ENCODE measurements at regions not wholly inside any gene's neighbourhood (a gene's known extent, or its start where the extent isn't known, plus 50 kb on each side); places are given as distances from the start of the nearest gene placed in this dataset.
A peak's percentile ranks its signal among the peaks of the same experiment; 100 is the strongest.

- Histone ChIP-seq H3K79me2 (ENCODE audit: insufficient read depth, low read length) (no peaks in the 10 kb centered on the region), H3K27ac (ENCODE audit: low read depth, low read length) (peak overlapping the region; percentile 33), H3K27me3 (ENCODE audit: insufficient read depth, low read length) (no peaks in the 10 kb centered on the region), H3K9me3 (ENCODE audit: low read depth, low read length) (no peaks in the 10 kb centered on the region), H3K4me3 (ENCODE audit: insufficient read depth, low read length) (no peak overlapping the region), H3K4me2 (ENCODE audit: insufficient read depth, low read length) (no peak overlapping the region), H3K4me1 (ENCODE audit: insufficient read depth, low read length) (no peaks in the 10 kb centered on the region), H3K36me3 (ENCODE audit: insufficient read depth, low read length) (no peaks in the 10 kb centered on the region), H4K20me1 (ENCODE audit: insufficient read depth, low read length) (no peaks in the 10 kb centered on the region), H2AFZ (ENCODE audit: low read length) (no peak overlapping the region)
- TF ChIP-seq CTCF (IDR thresholded peaks at IDR 0.05; ENCODE audit: extremely low read depth, low read depth, low read length): no peak
- DNase-seq (ENCODE audit: insufficient read length, low spot score, missing footprints): no peak
Measured at GRCh38 chr18:53747210-53747609, 477.3 kb downstream of the MBD2 start.

- no peak overlapping the region for H2AFZ ChIP-seq (ENCODE audit: low read length)
- no peaks in the 10 kb centered on the region for H3K36me3 ChIP-seq (ENCODE audit: insufficient read depth, low read length)
- no peak overlapping the region for H3K4me2 ChIP-seq (ENCODE audit: insufficient read depth, low read length)
- no peaks in the 10 kb centered on the region for H3K79me2 ChIP-seq (ENCODE audit: insufficient read depth, low read length)
- H3K27me3 ChIP-seq (ENCODE audit: insufficient read depth, low read length): no peaks in the 10 kb centered on the region
- no peaks in the 10 kb centered on the region for H4K20me1 ChIP-seq (ENCODE audit: insufficient read depth, low read length)
- no peak for DNase-seq (ENCODE audit: insufficient read length, low spot score, missing footprints)
- H3K27ac ChIP-seq (ENCODE audit: low read depth, low read length): no peak overlapping the region
- no peaks in the 10 kb centered on the region for H3K4me1 ChIP-seq (ENCODE audit: insufficient read depth, low read length)
- no peak for TF ChIP-seq CTCF (IDR thresholded peaks at IDR 0.05; ENCODE audit: extremely low read depth, low read depth, low read length)
- H3K9me3 ChIP-seq (ENCODE audit: low read depth, low read length): no peaks in the 10 kb centered on the region
- H3K4me3 ChIP-seq (ENCODE audit: insufficient read depth, low read length): no peak overlapping the region
Measured at GRCh38 chr18:53745986-53746385, 478.5 kb downstream of the MBD2 start.

- no peak for DNase-seq (ENCODE audit: insufficient read length, low spot score, missing footprints)
- H3K4me3 ChIP-seq (ENCODE audit: insufficient read depth, low read length): no peak overlapping the region
- TF ChIP-seq CTCF (IDR thresholded peaks at IDR 0.05; ENCODE audit: extremely low read depth, low read depth, low read length): no peak
- H4K20me1 ChIP-seq (ENCODE audit: insufficient read depth, low read length): no peaks in the 10 kb centered on the region
- H3K27ac ChIP-seq (ENCODE audit: low read depth, low read length): no peak overlapping the region
- H3K27me3 ChIP-seq (ENCODE audit: insufficient read depth, low read length): no peaks in the 10 kb centered on the region
- H2AFZ ChIP-seq (ENCODE audit: low read length): no peak overlapping the region
- H3K36me3 ChIP-seq (ENCODE audit: insufficient read depth, low read length): no peaks in the 10 kb centered on the region
- no peak overlapping the region for H3K4me2 ChIP-seq (ENCODE audit: insufficient read depth, low read length)
- no peaks in the 10 kb centered on the region for H3K4me1 ChIP-seq (ENCODE audit: insufficient read depth, low read length)
- H3K9me3 ChIP-seq (ENCODE audit: low read depth, low read length): no peaks in the 10 kb centered on the region
- H3K79me2 ChIP-seq (ENCODE audit: insufficient read depth, low read length): no peaks in the 10 kb centered on the region
Measured at GRCh38 chr18:53745224-53745967, 479.1 kb downstream of the MBD2 start.

GRCh38 chr18:53739700-53740099 is 484.8 kb downstream of the MBD2 start:
- Histone ChIP-seq H3K79me2 (ENCODE audit: insufficient read depth, low read length) (no peaks in the 10 kb centered on the region), H2AFZ (ENCODE audit: low read length) (no peak overlapping the region), H3K9me3 (ENCODE audit: low read depth, low read length) (no peaks in the 10 kb centered on the region), H3K4me2 (ENCODE audit: insufficient read depth, low read length) (no peak overlapping the region), H3K4me3 (ENCODE audit: insufficient read depth, low read length) (no peak overlapping the region), H3K36me3 (ENCODE audit: insufficient read depth, low read length) (no peaks in the 10 kb centered on the region), H3K27me3 (ENCODE audit: insufficient read depth, low read length) (no peaks in the 10 kb centered on the region), H4K20me1 (ENCODE audit: insufficient read depth, low read length) (no peaks in the 10 kb centered on the region), H3K27ac (ENCODE audit: low read depth, low read length) (no peak overlapping the region), H3K4me1 (ENCODE audit: insufficient read depth, low read length) (no peaks in the 10 kb centered on the region)
- no peak for TF ChIP-seq CTCF (IDR thresholded peaks at IDR 0.05; ENCODE audit: extremely low read depth, low read depth, low read length)
- no peak for DNase-seq (ENCODE audit: insufficient read length, low spot score, missing footprints)
